HCT116 (cell line): ENCODE measurements at regions not wholly inside any gene's neighbourhood (a gene's known extent, or its start where the extent isn't known, plus 50 kb on each side); places are given as distances from the start of the nearest gene placed in this dataset.

Source experiments
- ATAC-seq: fragments of 200-7000 bp; cut with Tn5 transposase; 2 replicates; pipeline ENCODE4 v1.9.1; 2020; ENCODE audit warnings: mild to moderate bottlenecking, moderate library complexity
- BruUV-seq: library from RNA; stranded (reverse); fragments of 400-500 nt; replicated peaks from 2 replicates; lab custom pipeline; 2021; lab: Mats Ljungman, UMichigan
- CTCF ChIA-PET: fragments of 300-600 bp; sonication (Branson Sonifier 250); formaldehyde crosslinking; loops from one replicate; lab custom pipeline; 2021; ENCODE audit warnings: antibody characterized with exemption; lab: Charles Lee
- POLR2A ChIA-PET: fragments of 300-600, 350-600 bp; sonication (Branson Sonifier 250); formaldehyde crosslinking; loops from one replicate; lab custom pipeline; 2021; ENCODE audit warnings: antibody characterized with exemption; lab: Charles Lee
- RAD21 ChIA-PET, 2 experiments: fragments of 300-600 bp; sonication (Branson Sonifier 250); formaldehyde crosslinking; loops; one replicate each; lab custom pipeline; 2023; ENCODE audit warnings: low total read pairs in 2 of 2; ENCODE audit not compliant: uncharacterized antibody in 2 of 2, unreplicated experiment in 2 of 2, low non-redundant PET in 1 of 2; lab: Charles Lee
- DNase-seq: peaks from one replicate; pipeline ENCODE4 v3.0.0-alpha.2; 2010; ENCODE audit warnings: low read depth, low spot score
- H2AFZ ChIP-seq: fragments of 200-600 bp; shearing (Covaris generic), sonication (generic); 2 replicates; pipeline ENCODE4 v1.6.1; 2017; ENCODE audit warnings: low read depth, mixed run types, mixed read lengths, antibody characterized with exemption, low read length; ENCODE audit not compliant: poor library complexity, severe bottlenecking
- H3K27ac ChIP-seq: 2 replicates; pipeline ENCODE4 v1.5.1; 2012; ENCODE audit warnings: low read depth, low read length
- H3K27me3 ChIP-seq: fragments of 200-600 bp; sonication (generic); 2 replicates; pipeline ENCODE4 v1.6.1; 2016; ENCODE audit warnings: mixed run types, low read length, mixed read lengths; ENCODE audit not compliant: insufficient read depth
- H3K36me3 ChIP-seq, 2 experiments: fragments of 200-500 bp in 1 of 2; fragments of 200-600 bp in 1 of 2; sonication (Bioruptor generic) in 1 of 2; sonication (generic) in 1 of 2; 2 replicates each; pipeline versions ENCODE4 v1.5.1 to v1.6.1; 2014 to 2016; ENCODE audit warnings: low read length in 2 of 2, inconsistent platforms in 1 of 2, mixed read lengths in 1 of 2, mixed run types in 1 of 2; ENCODE audit not compliant: insufficient read depth in 2 of 2, control insufficient read depth in 1 of 2
- H3K4me1 ChIP-seq, 2 experiments: fragments of 200-600 bp in 1 of 2; sonication (generic) in 1 of 2; 2 replicates each; pipeline versions ENCODE4 v1.5.1 to v1.6.1; 2012 to 2017; ENCODE audit warnings: low read length in 2 of 2, inconsistent platforms in 1 of 2, mild to moderate bottlenecking in 1 of 2, mixed read lengths in 1 of 2, mixed run types in 1 of 2, moderate library complexity in 1 of 2; ENCODE audit not compliant: insufficient read depth in 2 of 2, control insufficient read depth in 1 of 2
- H3K4me2 ChIP-seq: fragments of 200-600 bp; sonication (generic); 2 replicates; pipeline ENCODE4 v1.6.1; 2017; ENCODE audit warnings: mixed run types, low read length, mixed read lengths
- H3K4me3 ChIP-seq, 2 experiments: fragments of 200-600 bp in 1 of 2; sonication (generic) in 1 of 2; replicated peaks in 1 of 2; 2 replicates each; pipeline ENCODE4 v1.5.1; 2011 to 2016; ENCODE audit warnings: low read length in 2 of 2, control low read depth in 1 of 2, low read depth in 1 of 2, mild to moderate bottlenecking in 1 of 2, mixed read lengths in 1 of 2, mixed run types in 1 of 2
- H3K79me2 ChIP-seq: fragments of 200-600 bp; sonication (generic); 2 replicates; pipeline ENCODE4 v1.6.1; 2017; ENCODE audit warnings: mild to moderate bottlenecking, mixed run types, low read length, moderate library complexity, mixed read lengths; ENCODE audit not compliant: insufficient read depth
- H3K9ac ChIP-seq: fragments of 200-600 bp; sonication (generic); 2 replicates; pipeline ENCODE4 v1.6.1; 2016; ENCODE audit warnings: low read length, mixed read lengths
- H3K9me2 ChIP-seq: fragments of 200-600 bp; sonication (generic), shearing (Covaris generic); 2 replicates; pipeline ENCODE4 v1.6.1; 2017; ENCODE audit warnings: mixed run types, mild to moderate bottlenecking, moderate library complexity; ENCODE audit not compliant: insufficient read depth
- H3K9me3 ChIP-seq, 2 experiments: fragments of 200-500 bp in 1 of 2; fragments of 200-600 bp in 1 of 2; sonication (Bioruptor generic) in 1 of 2; sonication (generic) in 1 of 2; 2 replicates each; pipeline ENCODE4 v1.6.1; 2014 to 2017; ENCODE audit warnings: low read length in 2 of 2, mixed read lengths in 2 of 2, inconsistent platforms in 1 of 2, low read depth in 1 of 2, mild to moderate bottlenecking in 1 of 2, mixed run types in 1 of 2, moderate library complexity in 1 of 2; ENCODE audit not compliant: control insufficient read depth in 1 of 2, insufficient read depth in 1 of 2
- H4K20me1 ChIP-seq: fragments of 200-600 bp; sonication (generic), shearing (Covaris generic); 2 replicates; pipeline ENCODE4 v1.6.1; 2017; ENCODE audit warnings: mixed run types, mild to moderate bottlenecking, moderate library complexity; ENCODE audit not compliant: insufficient read depth
- EGR1 ChIP-seq: IDR thresholded peaks from 2 replicates; pipeline ENCODE4 v1.6.1; 2012; ENCODE audit warnings: low read depth
- FOSL1 ChIP-seq: IDR thresholded peaks from 2 replicates; pipeline ENCODE4 v1.6.1; 2012; ENCODE audit warnings: low read depth
- JUND ChIP-seq: IDR thresholded peaks from 2 replicates; pipeline ENCODE4 v1.6.1; 2012
- RAD21 ChIP-seq: IDR thresholded peaks from 2 replicates; pipeline ENCODE4 v1.6.1; 2012; ENCODE audit warnings: low read depth, mild to moderate bottlenecking
- SIN3A ChIP-seq: IDR thresholded peaks from 2 replicates; pipeline ENCODE4 v1.6.1; 2012; ENCODE audit warnings: low read depth
- SRF ChIP-seq: IDR thresholded peaks from 2 replicates; pipeline ENCODE4 v1.6.1; 2012; ENCODE audit warnings: low read depth
- TCF7L2 ChIP-seq: IDR thresholded peaks from 2 replicates; pipeline ENCODE4 v1.7.0; 2011; ENCODE audit warnings: borderline replicate concordance, inconsistent platforms; ENCODE audit not compliant: insufficient read depth, insufficient read length; ENCODE audit errors: extremely low read depth
- ZFX ChIP-seq: fragments of 450-650 bp; IDR thresholded peaks from 2 replicates; pipeline ENCODE4 v1.6.1; 2017
- ZNF274 ChIP-seq: fragments of 200-500 bp; sonication (Bioruptor generic); IDR thresholded peaks from 2 replicates; pipeline ENCODE4 v1.6.1; 2014; ENCODE audit warnings: mild to moderate bottlenecking, low read depth, low read length, inconsistent platforms
- intact Hi-C: fragments of 100-400 bp; cut with micrococcal nuclease; formaldehyde crosslinking; loops from 2 replicates; pipeline ENCODE4 v1.10.0; 2022
- TF ChIP-seq, protein P1 (sequence below), 3 experiments: fragments of 200-600 bp in 1 of 3; sonication (generic) in 1 of 3; IDR thresholded peaks in 2 of 3; conservative IDR thresholded peaks in 1 of 3; 2 replicates each; pipeline ENCODE4 v1.5.1; 2012 to 2017; ENCODE audit warnings: low read depth in 2 of 3, low read length in 2 of 3, antibody characterized with exemption in 1 of 3, borderline replicate concordance in 1 of 3, control low read depth in 1 of 3, mild to moderate bottlenecking in 1 of 3, mixed read lengths in 1 of 3, mixed run types in 1 of 3, moderate library complexity in 1 of 3; ENCODE audit not compliant: insufficient read depth in 1 of 3
- TF ChIP-seq, protein P2 (sequence below): IDR thresholded peaks from 2 replicates; pipeline ENCODE4 v1.6.1; 2012
- TF ChIP-seq, protein P3 (sequence below): IDR thresholded peaks from 2 replicates; pipeline ENCODE4 v1.6.1; 2012

DNA sequence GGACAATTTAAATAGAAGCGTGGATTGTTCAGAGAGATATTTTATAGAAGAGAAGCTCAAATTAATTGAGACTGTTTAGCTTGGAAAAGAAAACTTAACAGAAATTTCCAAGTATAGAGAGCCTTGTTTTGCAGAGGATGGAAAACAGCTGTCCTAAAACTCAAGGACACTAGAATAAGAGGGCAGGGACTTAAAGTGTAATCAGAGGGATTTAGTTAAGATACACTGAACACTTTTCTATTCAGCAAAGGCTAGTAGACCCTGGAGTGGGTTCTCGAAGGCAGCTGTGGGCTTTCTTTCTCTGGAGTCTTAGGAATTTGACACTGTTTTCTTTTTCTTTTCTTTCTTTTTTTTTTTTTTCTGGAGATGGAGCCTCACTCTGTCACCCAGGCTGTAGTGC lies 92.7 kb upstream of the ARX start:
- Histone ChIP-seq H3K27ac (no peak overlapping the region), H3K27me3 (no peaks in the 10 kb centered on the region), H2AFZ (no peak overlapping the region), H3K9me2 (no peaks in the 10 kb centered on the region), H3K36me3 (no peaks in the 10 kb centered on the region), H3K9ac (no peak overlapping the region), H3K4me3 (no peak overlapping the region), H3K9me3 (no peaks in the 10 kb centered on the region), H3K4me1 (no peaks in the 10 kb centered on the region)
- CTCF ChIA-PET, result no interaction called here
- no TSS peak for BruUV-seq
- DNase-seq, result no peak
- ATAC-seq, result no peak
- TF ChIP-seq RAD21 (no peak), SIN3A (no peak), ZFX (no peak), TCF7L2 (no peak)
- TF ChIP-seq, protein P1, sequence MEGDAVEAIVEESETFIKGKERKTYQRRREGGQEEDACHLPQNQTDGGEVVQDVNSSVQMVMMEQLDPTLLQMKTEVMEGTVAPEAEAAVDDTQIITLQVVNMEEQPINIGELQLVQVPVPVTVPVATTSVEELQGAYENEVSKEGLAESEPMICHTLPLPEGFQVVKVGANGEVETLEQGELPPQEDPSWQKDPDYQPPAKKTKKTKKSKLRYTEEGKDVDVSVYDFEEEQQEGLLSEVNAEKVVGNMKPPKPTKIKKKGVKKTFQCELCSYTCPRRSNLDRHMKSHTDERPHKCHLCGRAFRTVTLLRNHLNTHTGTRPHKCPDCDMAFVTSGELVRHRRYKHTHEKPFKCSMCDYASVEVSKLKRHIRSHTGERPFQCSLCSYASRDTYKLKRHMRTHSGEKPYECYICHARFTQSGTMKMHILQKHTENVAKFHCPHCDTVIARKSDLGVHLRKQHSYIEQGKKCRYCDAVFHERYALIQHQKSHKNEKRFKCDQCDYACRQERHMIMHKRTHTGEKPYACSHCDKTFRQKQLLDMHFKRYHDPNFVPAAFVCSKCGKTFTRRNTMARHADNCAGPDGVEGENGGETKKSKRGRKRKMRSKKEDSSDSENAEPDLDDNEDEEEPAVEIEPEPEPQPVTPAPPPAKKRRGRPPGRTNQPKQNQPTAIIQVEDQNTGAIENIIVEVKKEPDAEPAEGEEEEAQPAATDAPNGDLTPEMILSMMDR (IDR thresholded peaks at IDR 0.05 in 2 of 3, conservative IDR thresholded peaks at IDR 0.05 in 1 of 3; ENCODE audit: borderline replicate concordance in 1 of 3, insufficient read depth in 1 of 3, low read depth in 2 of 3, low read length in 2 of 3), result no peak
- TF ChIP-seq, all 23 proteins: peak for 0
- Histone ChIP-seq H3K79me2 (no peaks in the 10 kb centered on the region), H3K4me2 (no peak overlapping the region), H4K20me1 (no peaks in the 10 kb centered on the region)
- ChIA-PET RAD21 (no interaction called here), POLR2A (no interaction called here)
- intact Hi-C loops, result no loop called here

DNA sequence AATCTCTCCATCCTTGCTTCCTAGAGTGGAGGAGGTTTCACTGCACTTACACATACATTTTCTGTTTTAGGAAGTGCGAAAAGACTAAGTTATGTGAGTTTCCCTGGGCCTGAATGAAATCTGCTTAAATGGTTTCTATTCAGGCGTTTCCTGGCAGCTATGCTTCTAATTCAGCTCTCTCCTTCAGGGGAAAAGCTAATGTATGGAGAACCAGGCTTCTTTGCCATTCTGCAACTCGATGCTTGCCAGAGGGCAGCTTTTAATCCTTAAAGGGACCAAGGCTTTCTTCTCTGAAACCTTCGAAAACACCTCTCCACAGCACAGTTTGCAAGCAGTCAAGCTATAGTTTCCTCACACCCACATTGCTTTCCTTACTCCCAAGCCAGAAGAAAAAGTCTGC lies 89.5 kb upstream of the ARX start:
- Histone ChIP-seq H3K4me2 (no peak overlapping the region), H3K27ac (no peak overlapping the region), H4K20me1 (no peaks in the 10 kb centered on the region), H3K9me3 (no peaks in the 10 kb centered on the region), H3K9me2 (no peaks in the 10 kb centered on the region), H3K4me3 (no peak overlapping the region), H3K79me2 (no peaks in the 10 kb centered on the region), H3K9ac (no peak overlapping the region), H2AFZ (no peak overlapping the region), H3K36me3 (no peaks in the 10 kb centered on the region), H3K27me3 (no peaks in the 10 kb centered on the region), H3K4me1 (no peaks in the 10 kb centered on the region)
- POLR2A ChIA-PET, result no interaction called here
- intact Hi-C loops, result no loop called here
- CTCF ChIA-PET, result no interaction called here
- TF ChIP-seq, protein P1 (IDR thresholded peaks at IDR 0.05 in 2 of 3, conservative IDR thresholded peaks at IDR 0.05 in 1 of 3; ENCODE audit: borderline replicate concordance in 1 of 3, insufficient read depth in 1 of 3, low read depth in 2 of 3, low read length in 2 of 3), result no peak
- TF ChIP-seq, protein P2, sequence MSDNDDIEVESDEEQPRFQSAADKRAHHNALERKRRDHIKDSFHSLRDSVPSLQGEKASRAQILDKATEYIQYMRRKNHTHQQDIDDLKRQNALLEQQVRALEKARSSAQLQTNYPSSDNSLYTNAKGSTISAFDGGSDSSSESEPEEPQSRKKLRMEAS, result no peak
- TF ChIP-seq SRF (no peak), EGR1 (no peak), ZNF274 (no peak), JUND (no peak), RAD21 (no peak), FOSL1 (no peak), SIN3A (no peak)
- TF ChIP-seq, protein P3, sequence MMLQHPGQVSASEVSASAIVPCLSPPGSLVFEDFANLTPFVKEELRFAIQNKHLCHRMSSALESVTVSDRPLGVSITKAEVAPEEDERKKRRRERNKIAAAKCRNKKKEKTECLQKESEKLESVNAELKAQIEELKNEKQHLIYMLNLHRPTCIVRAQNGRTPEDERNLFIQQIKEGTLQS, result no peak
- no peak for ATAC-seq
- RAD21 ChIA-PET, result no interaction called here
- DNase-seq, result no peak
- no TSS peak for BruUV-seq
